ENCODE measurements at regions not wholly inside any gene's neighbourhood (a gene's known extent, or its start where the extent isn't known, plus 50 kb on each side); places are given as distances from the start of the nearest gene placed in this dataset.

DNA sequence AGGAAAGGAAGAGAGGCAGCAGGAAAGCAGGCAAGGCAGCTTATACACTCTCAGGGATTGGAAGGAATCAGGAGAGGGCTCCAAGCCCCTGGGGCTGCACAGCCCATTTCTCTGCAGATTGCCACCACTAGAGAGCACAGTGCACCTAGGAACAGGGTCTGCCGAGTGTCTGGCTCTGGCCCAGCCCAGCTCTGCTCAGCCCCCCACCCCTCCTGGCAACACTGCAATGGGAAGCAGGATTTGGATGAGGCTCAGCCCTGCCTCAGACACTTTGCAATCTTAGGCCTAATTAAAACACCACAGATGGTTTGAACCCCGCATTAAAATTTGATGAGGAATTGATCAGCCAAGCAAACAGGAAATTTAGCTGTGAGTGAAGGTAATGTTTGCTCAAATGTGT lies 252.7 kb downstream of the DHX35 start:
- no peak for DNase-seq (ENCODE audit: low read depth)

DNA sequence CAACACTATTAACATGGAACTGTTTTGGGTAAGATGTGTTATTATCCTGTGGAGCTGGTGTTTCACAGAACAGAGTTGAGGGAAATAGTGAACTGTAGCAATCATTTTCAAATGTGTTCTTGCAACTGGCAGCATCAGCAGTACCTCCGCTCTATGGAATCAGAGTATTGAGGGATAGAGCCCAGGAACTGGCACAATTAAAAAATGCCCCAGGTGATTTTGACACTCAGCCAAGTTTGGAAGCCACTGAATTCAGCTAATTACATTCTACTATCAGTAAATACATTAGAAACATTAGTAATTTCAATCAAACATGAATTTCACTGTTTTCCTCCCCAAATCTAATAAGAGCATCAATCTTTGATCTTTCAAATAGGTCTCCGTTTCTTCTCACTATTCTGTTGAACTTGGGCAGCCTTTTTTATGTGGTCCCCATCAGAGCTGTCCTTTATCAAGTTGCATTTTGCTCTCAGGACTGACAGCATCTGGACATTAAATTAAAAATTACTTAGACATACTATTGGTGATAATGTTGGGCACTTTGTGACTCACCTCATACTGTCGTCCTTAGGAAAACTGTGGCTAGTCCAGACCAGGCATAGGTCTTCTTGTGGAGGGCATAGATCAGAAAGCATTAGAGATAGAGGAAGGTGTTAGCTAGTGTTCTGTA lies 251.5 kb downstream of the DHX35 start:
- DNase-seq (ENCODE audit: low read depth), result no peak

DNA sequence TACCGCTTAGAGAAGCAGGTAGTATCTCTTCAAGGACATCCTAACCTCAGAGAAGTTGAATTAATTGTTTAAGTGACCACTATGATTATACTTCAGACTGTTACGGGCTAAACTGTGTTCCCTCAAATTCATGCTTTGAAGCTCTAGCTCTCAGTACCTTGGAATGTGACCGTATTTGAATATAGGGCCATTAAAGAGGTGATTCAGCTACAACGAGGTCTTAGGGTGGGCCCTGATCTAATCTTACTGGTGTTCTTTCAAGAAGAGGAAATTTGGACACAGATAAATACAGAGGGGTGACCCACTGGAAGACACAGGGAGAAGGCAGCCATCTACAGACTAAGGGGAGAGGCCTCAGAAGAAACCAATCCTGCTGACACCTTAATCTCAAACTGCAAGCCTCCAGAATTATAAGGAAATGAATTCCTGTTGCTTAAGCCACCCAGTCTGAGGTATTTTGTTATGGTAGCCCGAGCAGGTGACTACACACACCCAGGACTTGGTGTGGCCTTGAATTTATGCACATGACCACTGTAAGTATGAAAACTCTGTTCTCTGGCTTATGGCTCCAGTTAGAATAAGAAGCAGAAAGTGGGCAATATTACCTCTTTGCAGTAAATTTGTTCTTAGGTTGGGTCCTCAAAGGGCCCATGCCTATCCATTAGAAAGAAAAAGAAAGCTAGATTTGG lies 249.1 kb downstream of the DHX35 start:
- DNase-seq (ENCODE audit: low read depth), result no peak

DNA sequence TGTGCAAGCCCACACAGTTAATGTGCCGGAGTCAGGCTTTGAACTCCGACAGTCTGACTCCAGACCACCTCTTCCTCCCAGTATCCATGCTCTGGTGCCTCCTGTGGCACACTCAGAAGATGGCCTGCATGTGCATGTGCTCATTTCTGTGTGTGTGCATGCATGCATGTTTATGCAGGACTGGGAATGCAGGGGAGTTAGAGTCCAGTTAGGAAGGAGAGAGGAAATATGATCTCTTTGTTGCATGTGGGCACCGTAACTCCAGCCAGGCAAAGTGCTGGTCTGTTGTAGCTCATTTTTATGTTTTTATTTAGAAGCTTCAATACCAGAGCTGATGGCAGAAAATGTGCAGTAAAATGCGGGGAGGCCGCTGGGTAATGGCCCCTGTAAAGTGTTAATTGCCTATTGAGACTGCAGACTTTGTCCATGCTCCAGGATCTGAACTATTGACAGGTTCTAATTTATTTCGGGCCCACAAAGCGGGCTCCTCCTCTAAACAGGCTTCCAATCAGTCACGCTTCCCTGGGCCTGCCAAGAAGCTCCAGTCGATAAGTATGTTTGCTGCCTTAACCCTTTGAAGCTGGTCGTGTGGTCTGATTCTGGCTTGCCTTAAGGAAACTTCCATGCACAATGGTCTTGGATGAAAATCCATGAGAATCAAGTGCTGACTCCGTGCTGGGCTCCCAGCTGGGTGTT lies 248.3 kb downstream of the DHX35 start:
- DNase-seq (ENCODE audit: low read depth), result no peak

DNA sequence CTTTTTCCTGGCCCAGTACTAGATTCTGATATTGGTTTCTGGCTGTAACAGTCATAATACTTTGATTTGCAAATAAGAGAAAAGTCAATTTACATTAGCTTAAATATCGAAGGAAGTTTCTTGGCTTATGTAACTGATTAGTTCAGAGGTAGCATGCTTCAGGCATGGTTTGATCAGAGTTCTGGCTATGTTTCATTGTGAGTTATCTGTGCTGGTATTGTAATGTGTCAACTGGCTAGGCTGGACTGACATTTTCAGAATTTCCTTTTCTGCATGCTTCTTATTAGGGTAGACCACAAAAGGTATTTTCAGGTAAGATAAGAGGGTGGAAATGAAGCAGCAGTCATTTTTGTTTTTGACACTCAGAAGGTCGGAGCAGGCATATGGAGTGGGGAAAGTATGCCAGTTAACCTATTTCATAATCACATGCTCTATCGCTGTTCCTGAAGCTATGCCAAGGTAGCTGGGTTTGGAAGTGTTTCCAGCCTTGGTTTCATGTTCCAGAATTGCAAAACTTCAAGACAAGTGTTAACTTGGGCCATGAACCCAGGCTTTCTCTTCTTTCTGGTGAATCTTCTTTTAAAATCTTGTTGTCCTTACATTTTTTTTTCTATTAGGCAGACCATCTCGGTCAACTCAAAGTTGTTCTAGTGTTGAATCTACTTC lies 244.9 kb downstream of the DHX35 start:
- DNase-seq (ENCODE audit: low read depth), result no peak

DNA sequence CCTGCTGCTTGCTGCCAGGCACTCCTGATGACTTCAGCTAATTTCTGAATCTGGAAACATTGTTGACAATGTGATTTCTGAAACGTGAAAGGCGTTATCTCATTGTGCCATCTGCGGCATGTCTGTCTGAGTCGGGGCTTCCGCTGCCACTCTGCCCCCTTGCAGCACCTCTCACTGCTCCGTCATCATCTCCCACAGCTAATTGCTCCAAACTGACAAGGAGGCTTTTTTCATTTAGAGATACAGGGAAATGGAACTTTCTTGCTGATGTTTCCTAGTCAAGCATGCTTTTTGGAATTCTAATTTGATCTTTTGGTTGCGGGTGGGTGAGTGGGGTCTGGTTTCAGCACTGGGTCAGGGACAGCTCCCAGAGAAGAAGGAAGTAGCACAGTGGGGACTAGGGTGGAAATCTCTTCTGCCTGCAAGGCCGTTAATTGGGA lies 233.5 kb downstream of the DHX35 start:
- DNase-seq (ENCODE audit: low read depth), result no peak

DNA sequence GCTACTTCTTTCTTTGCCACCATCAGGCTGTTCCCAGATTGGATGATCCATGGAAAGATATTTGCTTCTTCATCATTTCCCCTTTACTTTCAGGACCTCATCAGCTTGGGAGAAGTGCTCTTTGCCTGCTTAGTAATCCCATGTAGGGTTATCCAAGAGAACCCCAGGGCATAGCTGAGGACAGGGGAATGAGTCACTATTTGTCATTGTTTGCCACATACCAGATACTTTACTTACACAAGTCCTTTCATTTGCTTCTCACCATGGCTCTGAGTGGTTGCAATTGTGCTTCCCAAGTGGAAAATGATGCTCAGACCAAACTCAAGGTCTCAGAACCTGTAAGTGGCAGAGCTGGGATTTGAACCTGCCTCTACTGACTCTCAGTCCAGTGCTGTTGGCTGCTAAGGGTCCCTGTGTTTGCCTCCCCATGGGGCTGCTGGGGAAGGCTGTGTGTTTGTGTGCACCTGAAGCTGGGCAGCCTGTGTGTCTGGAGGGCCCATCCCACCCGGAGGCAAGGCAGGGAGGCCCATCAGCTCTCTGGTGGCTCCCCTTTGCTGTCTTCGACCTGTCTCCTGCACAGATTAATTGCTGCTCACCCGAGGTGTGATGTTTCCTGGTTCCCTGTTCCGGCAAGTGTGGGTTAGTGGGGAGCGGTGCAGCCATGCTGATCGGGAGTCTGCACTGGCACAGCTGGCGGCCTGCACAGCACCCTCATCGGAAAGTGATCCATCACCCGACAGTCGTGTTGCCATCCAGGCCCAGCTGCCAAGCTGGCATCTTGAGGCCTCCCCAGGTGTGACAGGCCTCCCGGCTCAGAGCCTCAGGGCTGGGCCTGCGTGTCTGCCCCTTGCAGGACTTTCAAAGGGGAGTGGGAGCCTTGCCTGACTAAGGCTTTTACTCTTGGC lies 228.8 kb downstream of the DHX35 start:
- DNase-seq (ENCODE audit: low read depth), result no peak

DNA sequence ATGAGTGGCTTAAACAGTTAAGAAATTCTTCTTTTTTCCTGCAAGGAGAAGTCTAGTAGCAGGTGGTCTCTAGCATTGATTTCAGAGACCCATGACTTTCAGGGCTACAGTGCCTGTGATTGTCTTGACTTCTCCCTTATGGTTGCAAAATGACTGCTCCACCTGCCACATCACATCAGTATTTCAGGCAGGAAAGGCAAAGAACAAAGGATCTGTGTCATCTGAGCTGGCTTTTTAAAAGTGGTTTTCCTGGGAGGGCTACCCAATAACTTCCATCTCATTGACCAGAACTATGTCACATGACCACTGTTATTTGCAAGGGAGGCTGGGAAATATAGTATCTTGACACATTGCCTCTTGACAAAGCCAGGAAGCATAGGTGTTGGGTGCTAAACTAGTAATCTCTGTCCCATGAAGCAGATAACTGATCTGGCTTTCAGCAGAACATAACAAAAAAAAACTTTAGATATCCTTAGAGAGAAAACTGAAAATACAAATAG lies 226.2 kb downstream of the DHX35 start:
- no peak for DNase-seq (ENCODE audit: low read depth)

DNA sequence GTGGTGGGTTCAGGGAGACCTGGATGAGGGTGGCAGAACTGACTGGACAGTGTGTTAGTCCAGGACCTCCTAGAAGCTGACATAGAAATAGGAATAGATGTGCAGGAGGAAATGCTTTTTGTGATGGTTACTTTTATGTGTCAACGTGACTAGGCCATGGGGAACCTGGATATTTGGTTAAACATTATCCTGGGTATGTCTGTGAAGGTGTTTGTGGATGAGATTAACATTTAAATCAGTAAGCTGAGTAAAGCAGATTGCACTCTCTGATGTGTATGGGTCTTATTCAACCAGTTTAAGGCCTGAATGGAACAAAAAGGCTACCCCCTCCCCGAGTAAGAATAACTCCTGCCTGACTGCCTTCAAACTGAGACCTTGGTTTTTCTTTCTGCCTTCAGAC lies 219.3 kb downstream of the DHX35 start:
- DNase-seq (ENCODE audit: low read depth), result no peak

DNA sequence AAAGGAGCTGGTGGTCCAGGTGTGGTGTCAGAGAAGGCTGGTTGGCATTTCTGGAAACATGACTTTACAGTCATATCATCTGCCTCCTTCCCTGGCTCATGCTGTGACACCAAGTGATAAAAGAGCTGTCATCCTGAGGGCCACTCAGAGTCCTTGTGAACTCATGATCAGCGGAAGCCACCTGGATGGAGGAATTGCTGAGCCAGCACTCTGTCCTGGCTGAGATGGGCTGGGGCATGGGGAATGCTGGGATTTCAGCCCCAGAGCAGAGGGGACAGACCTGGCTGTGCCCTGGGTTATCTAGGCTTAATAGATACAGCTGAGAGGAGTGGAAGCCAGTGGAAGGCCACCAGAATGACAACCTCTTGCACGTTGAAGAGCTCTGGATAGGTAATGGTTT lies 214.3 kb downstream of the DHX35 start:
- no peak for DNase-seq (ENCODE audit: low read depth)

DNA sequence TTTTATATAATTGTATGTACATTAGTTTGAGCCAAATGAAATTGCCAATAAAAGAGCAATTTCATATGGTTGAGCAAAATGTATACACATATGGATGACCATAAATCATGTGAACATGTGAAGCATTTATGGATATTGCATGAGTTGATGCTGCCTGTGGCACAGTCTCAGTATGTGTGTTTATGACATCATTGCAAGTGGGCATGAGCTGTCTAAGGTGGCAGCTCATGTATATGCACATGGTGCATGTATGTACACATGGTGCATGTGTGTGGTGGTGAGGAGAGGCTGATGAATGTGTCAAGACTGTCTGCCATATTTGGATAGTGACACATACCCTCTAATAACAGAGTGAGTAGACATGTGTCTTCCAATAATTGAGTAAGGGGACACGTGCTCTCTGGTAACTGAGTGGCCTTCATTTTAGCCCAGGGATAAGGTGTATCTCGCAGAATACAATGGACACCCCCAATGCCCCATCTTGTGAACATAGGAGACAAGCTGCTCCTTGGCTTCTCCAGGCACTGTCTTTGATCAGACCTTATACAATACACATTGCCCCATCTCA lies 208.8 kb downstream of the DHX35 start:
- no peak for DNase-seq (ENCODE audit: low read depth)

DNA sequence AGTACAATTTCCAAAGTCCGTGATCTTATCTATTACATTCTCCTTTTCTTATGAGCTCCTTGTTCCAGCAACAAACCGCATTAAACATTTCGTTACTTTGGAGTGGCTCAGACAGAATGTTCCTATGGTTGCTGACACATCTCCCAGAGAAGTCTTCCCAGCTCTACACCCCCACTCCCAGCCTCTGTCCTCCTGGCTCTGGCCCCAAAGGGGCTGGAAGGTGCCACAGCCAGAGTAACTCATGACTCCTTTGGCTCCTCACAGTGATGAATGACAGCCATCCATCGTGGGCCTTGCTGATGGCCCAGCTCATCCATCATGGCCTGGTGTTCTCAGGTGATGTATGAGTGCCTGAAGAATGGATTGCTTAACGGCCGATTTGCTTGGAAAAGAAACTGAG lies 203.0 kb downstream of the DHX35 start:
- DNase-seq (ENCODE audit: low read depth), result no peak

DNA sequence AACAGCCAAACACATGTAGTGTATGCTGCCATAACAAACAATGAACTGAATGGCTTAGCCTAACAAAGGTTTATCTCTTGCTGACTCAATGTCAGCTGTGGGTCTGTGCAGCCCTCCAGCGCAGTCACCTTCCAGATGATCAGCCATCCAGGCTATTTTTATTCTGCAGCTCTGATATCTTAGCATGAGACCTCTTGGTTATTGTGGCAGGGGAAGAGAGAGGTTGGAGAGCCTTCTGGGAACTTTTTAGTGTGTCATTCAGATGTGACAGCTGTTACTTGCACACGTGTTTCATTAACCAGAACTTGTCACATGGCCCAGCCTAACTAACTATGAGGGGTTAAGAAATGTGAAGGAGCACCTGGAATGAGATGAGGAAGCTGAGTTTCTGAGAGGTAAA lies 202.5 kb downstream of the DHX35 start:
- no peak for DNase-seq (ENCODE audit: low read depth)

DNA sequence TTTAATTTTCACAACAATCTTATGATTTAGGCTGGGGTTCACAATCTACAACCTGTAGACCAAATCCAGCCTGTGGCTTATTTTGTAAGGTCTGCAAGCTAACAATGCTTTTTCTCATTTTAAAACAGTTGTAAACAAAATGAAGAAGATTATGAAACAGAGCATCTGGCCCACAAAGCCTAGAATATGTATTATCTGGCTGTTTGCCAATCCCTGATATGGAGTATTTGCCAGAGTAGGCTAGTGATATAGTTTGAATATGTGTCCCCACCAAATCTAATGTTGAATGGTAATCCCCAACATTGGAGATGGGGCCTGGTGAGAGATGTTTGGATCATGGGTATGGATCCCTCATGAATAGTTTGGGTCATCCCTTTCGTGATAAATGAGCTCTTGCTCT lies 201.8 kb downstream of the DHX35 start:
- DNase-seq (ENCODE audit: low read depth), result no peak

DNA sequence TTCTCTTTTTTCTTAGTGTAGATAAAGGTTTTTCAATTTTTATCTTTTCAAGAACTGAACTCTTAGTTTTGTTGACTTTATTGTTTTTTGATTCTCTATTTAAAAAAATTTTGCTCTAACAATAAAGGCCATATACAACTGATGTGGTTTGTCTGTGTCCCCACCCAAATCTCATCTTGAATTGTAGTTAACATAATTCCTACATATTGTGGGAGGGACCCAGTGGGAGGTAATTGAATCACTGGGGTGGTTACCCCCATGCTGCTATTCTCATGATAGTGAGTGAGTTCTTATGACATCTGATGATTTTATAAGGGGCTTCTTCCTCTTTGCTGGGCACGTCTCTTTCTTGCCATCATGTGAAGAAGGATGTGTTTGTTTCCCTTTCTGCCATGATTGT lies 199.8 kb downstream of the DHX35 start:
- no peak for DNase-seq (ENCODE audit: low read depth)

DNA sequence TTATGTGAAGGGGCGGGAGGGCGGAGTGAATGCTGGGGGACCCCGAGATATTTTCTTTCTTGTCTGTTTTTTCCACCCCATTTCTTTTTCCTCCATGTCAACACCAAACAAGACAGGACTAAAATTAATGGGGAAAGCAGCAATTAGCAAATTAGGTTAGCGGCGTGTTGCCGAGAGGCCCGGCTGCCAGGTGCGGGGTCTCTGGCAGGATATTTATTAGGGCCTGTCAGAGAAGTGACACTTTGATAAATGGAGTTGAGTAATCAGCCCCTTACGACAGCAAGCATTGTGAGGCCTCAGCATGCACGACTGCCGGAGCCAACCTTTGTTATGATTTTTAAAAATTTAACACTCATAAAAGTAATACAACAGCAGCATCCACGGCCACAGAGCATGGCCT lies 193.8 kb downstream of the DHX35 start:
- no peak for DNase-seq (ENCODE audit: low read depth)

DNA sequence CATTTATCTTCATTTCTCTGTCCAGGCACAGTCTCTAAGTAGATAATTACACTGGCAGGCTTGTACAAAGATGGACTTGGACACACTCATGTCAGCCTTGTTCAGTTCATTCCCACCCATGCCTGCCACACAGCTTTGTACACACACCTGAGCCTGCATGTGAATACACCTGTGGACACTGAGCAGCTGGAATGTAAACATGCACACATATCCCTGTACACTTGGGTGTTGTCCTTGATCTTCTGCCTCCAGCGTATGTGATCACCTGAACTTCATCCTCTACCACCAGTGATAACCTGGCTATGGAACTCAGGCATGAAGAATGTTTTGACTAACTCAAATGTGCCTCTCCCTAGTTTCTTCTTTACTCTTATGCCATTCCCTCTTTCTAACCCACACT lies 190.6 kb downstream of the DHX35 start:
- DNase-seq (ENCODE audit: low read depth), result no peak

DNA sequence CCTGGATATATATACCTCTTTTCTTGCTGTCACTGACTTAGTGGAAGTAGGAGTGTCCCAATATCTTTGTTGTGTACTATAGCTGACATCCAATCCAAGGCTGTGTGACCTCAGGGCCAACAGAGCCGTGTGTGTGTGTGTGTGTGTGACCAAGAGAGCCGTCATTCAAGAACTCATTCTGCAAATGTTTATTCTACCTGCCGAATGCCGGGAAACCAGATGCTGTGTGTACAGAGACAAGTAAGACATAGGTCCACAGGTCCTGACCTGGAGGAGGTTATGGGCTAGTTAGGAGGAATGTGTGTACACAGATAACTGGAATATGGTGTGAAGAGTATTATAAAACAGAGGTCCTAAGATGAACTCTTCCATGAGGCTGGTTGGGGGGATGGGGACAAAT lies 190.0 kb downstream of the DHX35 start:
- no peak for DNase-seq (ENCODE audit: low read depth)

DNA sequence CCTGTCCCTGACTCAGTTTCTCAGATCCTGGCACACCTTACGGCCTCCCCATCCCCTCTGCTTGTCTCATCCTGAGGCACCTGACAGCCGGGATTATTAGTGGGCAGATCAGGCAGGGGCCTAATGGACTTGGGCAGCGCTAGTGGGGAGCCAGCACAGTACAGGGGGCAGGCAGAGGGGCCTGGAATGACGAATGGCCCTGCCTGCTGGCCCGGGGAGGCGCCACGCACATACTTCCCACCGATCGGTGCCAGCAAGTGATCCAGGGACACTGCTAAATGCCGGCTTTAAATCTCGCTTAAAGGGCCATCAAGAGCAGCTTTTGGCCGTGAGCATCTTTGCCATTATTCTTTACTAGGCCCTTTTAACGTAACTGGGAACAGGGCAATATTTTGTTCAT lies 188.4 kb downstream of the DHX35 start:
- no peak for DNase-seq (ENCODE audit: low read depth)

DNA sequence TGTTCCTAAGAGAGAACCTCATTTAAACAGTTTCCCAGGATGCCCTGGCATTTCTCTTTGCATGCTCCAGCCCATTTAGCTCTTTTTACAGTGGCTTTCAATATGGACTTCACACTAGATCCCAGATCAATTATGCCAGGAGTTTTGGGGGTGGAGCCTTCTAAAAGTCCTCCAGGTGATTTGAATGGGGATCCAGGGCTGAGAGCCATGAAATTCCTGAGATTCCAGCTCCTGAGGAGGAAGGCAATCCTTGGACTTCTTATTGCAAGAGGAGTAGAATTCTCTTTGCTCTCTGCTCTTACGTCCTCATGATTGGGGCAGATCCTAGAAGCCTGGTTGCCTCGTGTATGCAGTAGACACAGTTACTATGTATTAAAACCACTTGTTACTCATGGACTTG lies 184.2 kb downstream of the DHX35 start:
- no peak for DNase-seq (ENCODE audit: low read depth)

DNA sequence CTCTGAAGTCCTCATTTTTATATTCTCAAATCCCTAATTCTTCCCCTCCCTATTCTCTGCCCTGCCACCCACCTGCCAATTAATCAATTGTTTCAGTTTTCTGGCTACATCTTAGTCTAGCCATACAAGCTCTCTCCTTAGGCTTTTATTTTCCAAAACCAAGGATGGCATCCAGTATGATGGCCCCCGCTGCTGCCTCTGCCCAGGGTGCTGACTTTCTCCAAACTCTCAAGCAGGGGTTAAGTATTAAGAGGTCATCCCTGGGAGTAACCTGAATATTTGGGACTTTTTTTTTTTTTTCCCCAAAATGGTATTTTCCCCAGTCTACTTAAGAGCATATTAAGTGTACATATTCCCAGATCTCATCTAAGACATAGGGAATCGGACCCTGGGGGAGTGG lies 183.8 kb downstream of the DHX35 start:
- DNase-seq (ENCODE audit: low read depth), result no peak

Measured in stimulated activated CD4-positive, alpha-beta T cell treated with anti-CD3 and anti-CD28 coated beads, Interleukin-2, amount 100 ng/mL, for 4 hours (primary cell).